ENCODE measurements at regions not wholly inside any gene's neighbourhood (a gene's known extent, or its start where the extent isn't known, plus 50 kb on each side); places are given as distances from the start of the nearest gene placed in this dataset.

DNA sequence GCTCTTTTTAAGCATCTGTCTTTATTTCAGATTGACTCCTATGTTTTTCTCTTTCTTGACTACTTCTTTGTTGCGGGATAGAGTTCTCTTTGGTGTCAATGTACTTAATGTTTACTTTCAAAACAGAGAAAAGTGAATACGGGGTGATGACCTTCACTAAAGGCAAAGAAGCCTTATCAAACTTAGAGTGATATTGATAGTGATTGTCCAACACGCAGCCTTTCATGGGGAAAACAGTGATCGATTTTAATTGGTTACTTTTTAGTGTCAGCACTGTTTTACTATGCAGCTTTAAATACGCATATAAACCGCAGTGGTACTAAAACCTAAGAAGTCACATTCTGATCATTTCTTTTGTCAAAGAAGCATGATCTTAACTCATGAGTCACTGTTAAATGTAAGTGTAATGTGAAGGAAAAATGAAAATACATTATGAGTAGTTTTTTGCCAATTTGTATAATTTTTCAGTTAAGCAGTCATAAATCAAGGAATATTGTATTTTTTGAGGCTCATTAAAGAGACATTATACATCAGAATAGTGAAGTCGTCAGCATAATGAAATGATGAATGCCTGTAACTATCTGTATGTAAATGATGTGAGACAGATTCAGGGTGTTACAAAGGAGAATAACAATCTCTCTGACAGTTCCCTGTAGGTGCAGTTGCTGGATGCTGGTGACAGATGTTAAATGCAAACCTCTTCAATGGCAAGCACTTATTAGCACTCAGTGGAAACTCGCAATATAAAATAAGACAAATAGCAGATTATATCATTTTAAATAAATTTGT lies 2082.8 kb upstream of the TENM3 start:
- H3K27ac ChIP-seq: no peak overlapping the region
- TF ChIP-seq, protein P1, sequence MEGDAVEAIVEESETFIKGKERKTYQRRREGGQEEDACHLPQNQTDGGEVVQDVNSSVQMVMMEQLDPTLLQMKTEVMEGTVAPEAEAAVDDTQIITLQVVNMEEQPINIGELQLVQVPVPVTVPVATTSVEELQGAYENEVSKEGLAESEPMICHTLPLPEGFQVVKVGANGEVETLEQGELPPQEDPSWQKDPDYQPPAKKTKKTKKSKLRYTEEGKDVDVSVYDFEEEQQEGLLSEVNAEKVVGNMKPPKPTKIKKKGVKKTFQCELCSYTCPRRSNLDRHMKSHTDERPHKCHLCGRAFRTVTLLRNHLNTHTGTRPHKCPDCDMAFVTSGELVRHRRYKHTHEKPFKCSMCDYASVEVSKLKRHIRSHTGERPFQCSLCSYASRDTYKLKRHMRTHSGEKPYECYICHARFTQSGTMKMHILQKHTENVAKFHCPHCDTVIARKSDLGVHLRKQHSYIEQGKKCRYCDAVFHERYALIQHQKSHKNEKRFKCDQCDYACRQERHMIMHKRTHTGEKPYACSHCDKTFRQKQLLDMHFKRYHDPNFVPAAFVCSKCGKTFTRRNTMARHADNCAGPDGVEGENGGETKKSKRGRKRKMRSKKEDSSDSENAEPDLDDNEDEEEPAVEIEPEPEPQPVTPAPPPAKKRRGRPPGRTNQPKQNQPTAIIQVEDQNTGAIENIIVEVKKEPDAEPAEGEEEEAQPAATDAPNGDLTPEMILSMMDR (conservative IDR thresholded peaks at IDR 0.05): no peak
- TF ChIP-seq ZFX (IDR thresholded peaks at IDR 0.05): no peak

DNA sequence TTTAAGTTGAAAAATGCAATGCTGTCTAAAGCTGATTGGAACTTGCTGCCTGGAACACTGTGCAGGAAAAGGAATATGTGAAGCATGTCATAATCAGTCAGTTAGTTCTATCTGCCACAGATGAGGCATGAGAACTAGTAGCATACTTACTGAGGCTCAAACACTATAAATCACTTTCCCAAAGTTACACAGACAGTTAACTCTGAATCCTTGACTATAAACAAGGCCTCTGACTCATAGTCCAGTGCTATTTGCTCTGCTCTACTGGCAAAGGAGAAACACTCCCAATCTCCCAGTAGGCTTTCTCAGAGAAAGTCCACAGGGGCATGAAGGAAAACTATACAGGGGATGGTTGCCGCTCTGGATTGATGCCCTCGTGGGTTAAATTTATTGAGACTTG lies 2078.4 kb upstream of the TENM3 start:
- no peak for TF ChIP-seq ZFX (IDR thresholded peaks at IDR 0.05)
- TF ChIP-seq, protein P1 (conservative IDR thresholded peaks at IDR 0.05): no peak
- H3K27ac ChIP-seq: no peak overlapping the region

DNA sequence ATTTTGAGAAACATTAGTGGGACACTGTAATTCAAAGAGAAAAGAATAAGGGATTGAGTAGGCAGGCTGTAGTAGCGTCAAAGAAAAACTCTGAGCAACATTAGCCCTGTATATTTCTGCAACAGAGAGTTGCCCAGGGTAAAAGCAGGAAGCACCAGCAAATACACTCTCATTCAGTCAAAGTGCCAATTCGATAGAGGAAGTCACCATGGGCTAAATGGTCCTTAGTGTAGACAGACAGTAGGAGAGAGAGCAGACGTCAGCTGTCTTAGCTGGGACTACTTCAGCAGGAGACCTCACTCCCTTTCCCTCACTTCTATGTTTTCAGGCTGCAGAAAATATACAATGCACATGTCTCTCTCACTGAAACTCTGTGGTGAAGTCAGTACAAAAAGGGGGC lies 2073.8 kb upstream of the TENM3 start:
- H3K27ac ChIP-seq: no peak overlapping the region
- TF ChIP-seq, protein P1 (conservative IDR thresholded peaks at IDR 0.05): no peak
- no peak for TF ChIP-seq ZFX (IDR thresholded peaks at IDR 0.05)

DNA sequence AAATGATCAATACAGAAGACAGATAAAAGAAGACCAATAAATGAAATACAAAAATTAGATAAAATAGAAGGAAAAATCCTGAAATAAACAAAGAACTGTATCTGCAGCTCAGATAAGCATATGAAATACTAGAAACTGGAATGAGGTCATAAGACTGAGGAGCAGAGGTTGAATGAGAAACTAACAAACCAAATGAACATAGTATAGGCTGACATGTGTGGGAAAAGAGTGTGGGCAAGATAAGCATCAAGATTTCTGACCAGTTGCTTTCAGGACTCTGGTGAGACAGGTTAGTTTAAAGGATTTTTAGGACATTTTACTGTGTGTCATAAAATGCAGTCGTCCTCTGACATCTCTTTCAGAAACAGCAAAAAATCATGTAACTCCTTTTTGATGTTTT lies 2073.2 kb upstream of the TENM3 start:
- TF ChIP-seq, protein P1 (conservative IDR thresholded peaks at IDR 0.05): no peak
- TF ChIP-seq ZFX (IDR thresholded peaks at IDR 0.05): no peak
- no peak overlapping the region for H3K27ac ChIP-seq

DNA sequence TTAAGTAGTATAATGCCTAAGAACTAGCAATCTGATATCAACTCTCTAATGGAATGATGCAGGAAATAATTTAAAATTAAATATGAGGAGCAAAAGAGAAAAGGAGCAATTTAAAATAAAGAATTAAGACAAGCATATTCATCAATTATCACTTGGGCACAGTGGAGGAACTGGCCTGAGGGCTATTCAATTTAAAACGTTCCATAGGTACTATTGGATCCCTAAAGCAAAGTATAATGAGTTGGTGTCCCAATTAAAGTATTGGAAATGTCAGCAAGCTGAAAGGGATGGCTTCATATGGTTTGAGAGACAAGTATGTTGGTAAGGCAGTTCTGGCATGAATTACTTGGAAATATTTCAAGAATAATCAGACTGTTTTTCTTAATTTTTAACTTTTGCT lies 2064.1 kb upstream of the TENM3 start:
- H3K27ac ChIP-seq: no peak overlapping the region
- no peak for TF ChIP-seq ZFX (IDR thresholded peaks at IDR 0.05)
- TF ChIP-seq, protein P1 (conservative IDR thresholded peaks at IDR 0.05): no peak

DNA sequence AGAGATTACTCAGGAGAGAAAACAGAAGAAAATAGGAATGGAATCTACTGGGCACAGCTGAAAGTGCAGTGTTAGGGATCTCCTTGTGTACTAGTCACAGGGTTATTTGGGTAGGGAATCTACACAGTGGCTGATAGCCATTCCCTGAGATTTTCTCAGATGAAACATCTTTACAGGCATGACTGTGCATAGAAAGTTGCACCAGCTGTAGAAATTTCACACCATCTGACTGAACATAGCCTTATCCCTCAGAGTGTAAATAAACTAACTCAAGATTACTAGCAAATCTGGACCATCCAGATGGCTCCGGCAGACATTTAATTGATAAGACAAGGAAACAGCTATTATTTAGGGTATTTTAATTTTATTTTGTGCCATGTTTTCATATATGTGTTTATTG lies 2053.5 kb upstream of the TENM3 start:
- no peak overlapping the region for H3K27ac ChIP-seq
- TF ChIP-seq ZFX (IDR thresholded peaks at IDR 0.05): no peak
- TF ChIP-seq, protein P1 (conservative IDR thresholded peaks at IDR 0.05): no peak

DNA sequence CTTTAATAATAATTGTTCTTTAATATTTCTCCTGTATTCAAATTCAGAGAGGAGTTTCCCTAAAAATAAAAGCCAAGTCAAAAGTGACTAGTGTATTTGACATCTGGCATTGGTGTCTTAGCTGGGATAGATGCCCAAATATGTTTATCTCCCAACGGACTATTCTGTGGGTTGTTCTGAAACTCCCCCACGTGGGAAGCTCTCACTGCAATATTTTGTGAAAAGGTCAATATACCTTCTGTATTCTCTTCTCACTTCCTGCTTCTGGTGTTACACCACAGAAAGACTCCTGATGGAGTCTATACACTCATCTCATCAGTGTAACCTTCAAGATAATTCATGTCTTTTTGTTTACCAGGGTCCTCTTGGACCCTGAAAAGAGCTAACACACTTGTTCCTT lies 2052.8 kb upstream of the TENM3 start:
- H3K27ac ChIP-seq: no peak overlapping the region
- TF ChIP-seq ZFX (IDR thresholded peaks at IDR 0.05): no peak
- TF ChIP-seq, protein P1 (conservative IDR thresholded peaks at IDR 0.05): no peak

All from C4-2B (cell line).